Trophoblast cell (in vitro differentiated cells and primary cell): ENCODE measurements at regions not wholly inside any gene's neighbourhood (a gene's known extent, or its start where the extent isn't known, plus 50 kb on each side); places are given as distances from the start of the nearest gene placed in this dataset.
A peak's percentile ranks its signal among the peaks of the same experiment; 100 is the strongest.
"Not testable (repeated sequence)": the region's sequence is repeated elsewhere in the genome, so short reads cannot be mapped to it uniquely, and the experiment has no call there.

Experiments used
- DNase-seq, 2 donors: peaks; one replicate each; pipeline ENCODE4 v3.0.0-alpha.2; 2016
- H2AFZ ChIP-seq: 2 replicates; pipeline ENCODE4 v1.6.1; 2013; ENCODE audit warnings: low read length, moderate library complexity, mild to moderate bottlenecking; ENCODE audit not compliant: insufficient read depth, poor library complexity
- H2AK5ac ChIP-seq: 2 replicates; pipeline ENCODE4 v1.6.1; 2013; ENCODE audit warnings: mild to moderate bottlenecking, low read length
- H2BK120ac ChIP-seq: 2 replicates; pipeline ENCODE4 v1.6.1; 2013; ENCODE audit warnings: low read length, mild to moderate bottlenecking, moderate library complexity; ENCODE audit not compliant: insufficient read depth, poor library complexity
- H2BK12ac ChIP-seq: 2 replicates; pipeline ENCODE4 v1.6.1; 2013; ENCODE audit warnings: mild to moderate bottlenecking, low read length, moderate library complexity
- H2BK5ac ChIP-seq: 2 replicates; pipeline ENCODE4 v1.6.1; 2013; ENCODE audit warnings: low read length, low read depth, moderate library complexity, mild to moderate bottlenecking; ENCODE audit not compliant: poor library complexity
- H3K14ac ChIP-seq: 2 replicates; pipeline ENCODE4 v1.6.1; 2013; ENCODE audit warnings: mild to moderate bottlenecking, low read length
- H3K18ac ChIP-seq: 2 replicates; pipeline ENCODE4 v1.6.1; 2013; ENCODE audit warnings: mild to moderate bottlenecking, low read length
- H3K23ac ChIP-seq: 2 replicates; pipeline ENCODE4 v1.6.1; 2013; ENCODE audit warnings: low read length
- H3K27ac ChIP-seq: 2 replicates; pipeline ENCODE4 v1.5.1; 2013; ENCODE audit warnings: low read depth, mild to moderate bottlenecking, inconsistent platforms, low read length, moderate library complexity
- H3K27me3 ChIP-seq: 2 replicates; pipeline ENCODE4 v1.6.1; 2013; ENCODE audit warnings: inconsistent platforms, mild to moderate bottlenecking, low read length, moderate library complexity; ENCODE audit not compliant: insufficient read depth
- H3K36me3 ChIP-seq, 2 experiments: 1 replicate in 1 of 2; 2 replicates in 1 of 2; pipeline ENCODE4 v1.6.1; 2013; ENCODE audit warnings: low read length in 2 of 2, mild to moderate bottlenecking in 2 of 2, moderate library complexity in 1 of 2; ENCODE audit not compliant: insufficient read depth in 2 of 2, control insufficient read depth in 1 of 2
- H3K4ac ChIP-seq: 2 replicates; pipeline ENCODE4 v1.6.1; 2013; ENCODE audit warnings: low read depth, mild to moderate bottlenecking, low read length, moderate library complexity
- H3K4me1 ChIP-seq, 2 experiments: 1 replicate in 1 of 2; 2 replicates in 1 of 2; pipeline ENCODE4 v1.6.1; 2013; ENCODE audit warnings: low read length in 2 of 2, mild to moderate bottlenecking in 2 of 2, moderate library complexity in 1 of 2; ENCODE audit not compliant: insufficient read depth in 2 of 2, control insufficient read depth in 1 of 2
- H3K4me2 ChIP-seq: 2 replicates; pipeline ENCODE4 v1.6.1; 2013; ENCODE audit warnings: inconsistent platforms, mild to moderate bottlenecking, low read length, moderate library complexity
- H3K4me3 ChIP-seq: 2 replicates; pipeline ENCODE4 v1.5.1; 2013; ENCODE audit warnings: mild to moderate bottlenecking, low read depth, low read length, inconsistent platforms
- H3K79me1 ChIP-seq: one replicate; pipeline ENCODE4 v1.6.1; 2013; ENCODE audit warnings: low read length
- H3K79me2 ChIP-seq: 2 replicates; pipeline ENCODE4 v1.6.1; 2013; ENCODE audit warnings: low read length, mild to moderate bottlenecking; ENCODE audit not compliant: control insufficient read depth, insufficient read depth, poor library complexity
- H3K9ac ChIP-seq: 2 replicates; pipeline ENCODE4 v1.6.1; 2013; ENCODE audit warnings: mild to moderate bottlenecking, low read length
- H3K9me3 ChIP-seq: 2 replicates; pipeline ENCODE4 v1.6.1; 2013; ENCODE audit warnings: low read depth, mild to moderate bottlenecking, control low read depth, inconsistent platforms, low read length; ENCODE audit not compliant: insufficient read depth
- H4K12ac ChIP-seq: 2 replicates; pipeline ENCODE4 v1.6.1; 2013; ENCODE audit warnings: low read depth, mild to moderate bottlenecking, low read length, moderate library complexity
- H4K8ac ChIP-seq: 2 replicates; pipeline ENCODE4 v1.6.1; 2013; ENCODE audit warnings: low read depth, mild to moderate bottlenecking, low read length, moderate library complexity
- H4K91ac ChIP-seq: one replicate; pipeline ENCODE4 v1.6.1; 2013; ENCODE audit warnings: low read depth, mild to moderate bottlenecking, low read length, moderate library complexity
- WGBS: extraction: QIAGEN DNeasy Blood & Tissue Kit; methylation state at CpG from one replicate; pipeline ENCODE4 v1.1.7; 2013; ENCODE audit warnings: missing lambda C conversion rate; ENCODE audit not compliant: insufficient read length, insufficient coverage; ENCODE audit errors: extremely low coverage; 5-methylcytosine and 5-hydroxymethylcytosine counted together

GRCh38 chr6:111944541-111944940, 71.3 kb upstream of the FYN start:
- H4K91ac ChIP-seq, result no peak overlapping the region
- H3K23ac ChIP-seq, result no peak overlapping the region
- H3K9ac ChIP-seq, result no peak overlapping the region
- H2BK12ac ChIP-seq, result no peak overlapping the region
- H3K4ac ChIP-seq, result no peak overlapping the region
- no peak overlapping the region for H3K4me2 ChIP-seq
- no peaks in the 10 kb centered on the region for H3K79me2 ChIP-seq
- H3K14ac ChIP-seq, result no peak overlapping the region
- no peaks in the 10 kb centered on the region for H3K9me3 ChIP-seq
- H3K27ac ChIP-seq, result no peak overlapping the region
- DNase-seq, result peak; percentile 7 to 42
- H2BK120ac ChIP-seq, result no peak overlapping the region
- no peak overlapping the region for H2BK5ac ChIP-seq
- H3K36me3 ChIP-seq, result no peaks in the 10 kb centered on the region
- H3K27me3 ChIP-seq, result no peaks in the 10 kb centered on the region
- H2AK5ac ChIP-seq, result no peak overlapping the region
- whole genome bisulfite sequencing, result no CpG with 5 or more reads among the region's 2 CpGs
- H3K79me1 ChIP-seq, result no peaks in the 10 kb centered on the region
- no peak overlapping the region for H3K18ac ChIP-seq
- no peak overlapping the region for H4K12ac ChIP-seq
- no peak overlapping the region for H2AFZ ChIP-seq
- no peaks in the 10 kb centered on the region for H3K4me1 ChIP-seq
- no peak overlapping the region for H3K4me3 ChIP-seq
- no peak overlapping the region for H4K8ac ChIP-seq

- no peak overlapping the region for H2AK5ac ChIP-seq
- H2AFZ ChIP-seq, result no peak overlapping the region
- H4K8ac ChIP-seq, result no peak overlapping the region
- no peaks in the 10 kb centered on the region for H3K79me2 ChIP-seq
- no peak overlapping the region for H3K4ac ChIP-seq
- no peak overlapping the region for H4K91ac ChIP-seq
- H3K27ac ChIP-seq, result no peak overlapping the region
- H3K9me3 ChIP-seq, result peaks cover 1% of the 10 kb centered on the region
- H3K27me3 ChIP-seq, result no peaks in the 10 kb centered on the region
- H3K36me3 ChIP-seq, result no peaks in the 10 kb centered on the region
- no peaks in the 10 kb centered on the region for H3K79me1 ChIP-seq
- H3K23ac ChIP-seq, result no peak overlapping the region
- H2BK5ac ChIP-seq, result no peak overlapping the region
- H3K4me3 ChIP-seq, result no peak overlapping the region
- no peak overlapping the region for H3K9ac ChIP-seq
- no peak overlapping the region for H3K18ac ChIP-seq
- WGBS, result no CpG with 5 or more reads among the region's 3 CpGs
- no peak overlapping the region for H2BK120ac ChIP-seq
- H4K12ac ChIP-seq, result no peak overlapping the region
- no peak overlapping the region for H3K14ac ChIP-seq
- H3K4me2 ChIP-seq, result no peak overlapping the region
- H2BK12ac ChIP-seq, result no peak overlapping the region
- H3K4me1 ChIP-seq, result peaks cover 0 to 4% of the 10 kb centered on the region in 2 experiments
- DNase-seq, result no peak
Observed at GRCh38 chr6:111949546-111949945, 76.3 kb upstream of the FYN start.

- DNase-seq, H3K4ac ChIP-seq, H4K12ac ChIP-seq, H3K27ac ChIP-seq, H2BK5ac ChIP-seq, H3K27me3 ChIP-seq, H3K79me1 ChIP-seq, H3K79me2 ChIP-seq, H2AK5ac ChIP-seq, H2BK12ac ChIP-seq, H3K23ac ChIP-seq, H3K4me1 ChIP-seq, H3K18ac ChIP-seq, H2AFZ ChIP-seq, H3K4me2 ChIP-seq, H4K8ac ChIP-seq, H3K4me3 ChIP-seq, H4K91ac ChIP-seq, H3K9me3 ChIP-seq, H3K36me3 ChIP-seq, H3K9ac ChIP-seq, H3K14ac ChIP-seq, H2BK120ac ChIP-seq: not testable (repeated sequence)
- WGBS, result no CpG with 5 or more reads among the region's 3 CpGs
Observed at GRCh38 chr6:111949984-111950383, 76.7 kb upstream of the FYN start.

GRCh38 chr6:111950661-111951496, 77.6 kb upstream of the FYN start:
- no peak overlapping the region for H3K23ac ChIP-seq
- no peak overlapping the region for H2BK12ac ChIP-seq
- H3K27me3 ChIP-seq, result no peaks in the 10 kb centered on the region
- peaks cover 1% of the 10 kb centered on the region for H3K9me3 ChIP-seq
- no peak for DNase-seq
- no peak overlapping the region for H2AFZ ChIP-seq
- H4K91ac ChIP-seq, result no peak overlapping the region
- H3K79me1 ChIP-seq, result no peaks in the 10 kb centered on the region
- no peak overlapping the region for H4K12ac ChIP-seq
- H3K79me2 ChIP-seq, result no peaks in the 10 kb centered on the region
- no peak overlapping the region for H2BK5ac ChIP-seq
- H2BK120ac ChIP-seq, result no peak overlapping the region
- no peaks in the 10 kb centered on the region for H3K36me3 ChIP-seq
- H3K27ac ChIP-seq, result no peak overlapping the region
- no CpG with 5 or more reads among the region's 11 CpGs for WGBS
- H2AK5ac ChIP-seq, result no peak overlapping the region
- no peak overlapping the region for H3K4me2 ChIP-seq
- no peak overlapping the region for H3K4ac ChIP-seq
- H3K4me1 ChIP-seq, result peaks cover 0 to 4% of the 10 kb centered on the region in 2 experiments
- H3K14ac ChIP-seq, result no peak overlapping the region
- H3K9ac ChIP-seq, result no peak overlapping the region
- no peak overlapping the region for H3K18ac ChIP-seq
- no peak overlapping the region for H4K8ac ChIP-seq
- peak overlapping the region; percentile 17 for H3K4me3 ChIP-seq
